PC-9 (cell line): ENCODE measurements at regions not wholly inside any gene's neighbourhood (a gene's known extent, or its start where the extent isn't known, plus 50 kb on each side); places are given as distances from the start of the nearest gene placed in this dataset.

Source experiments
- BruUV-seq: library from RNA; stranded (reverse); fragments of 400-500 nt; replicated peaks from 2 replicates; lab custom pipeline; 2021; lab: Mats Ljungman, UMichigan
- CTCF ChIA-PET: fragments of 300-600 bp; sonication (Branson Sonifier 250); formaldehyde crosslinking; loops from one replicate; lab custom pipeline; 2022; ENCODE audit warnings: antibody characterized with exemption; lab: Charles Lee
- POLR2A ChIA-PET: fragments of 300-600 bp; sonication (Branson Sonifier 250); formaldehyde crosslinking; loops from one replicate; lab custom pipeline; 2022; ENCODE audit warnings: antibody characterized with exemption; ENCODE audit not compliant: unreplicated experiment; lab: Charles Lee
- DNase-seq, 2 experiments: peaks; one replicate each; pipeline versions ENCODE4 v3.0.0 to v3.0.0-alpha.2; 2015 to 2022; ENCODE audit warnings: mixed read lengths in 1 of 2
- H2AFZ ChIP-seq: fragments of 200-600 bp; sonication (generic); 2 replicates; pipeline ENCODE4 v1.8.1; 2017; ENCODE audit warnings: antibody characterized with exemption
- H3F3A ChIP-seq: fragments of 200-600 bp; sonication (generic); 2 replicates; pipeline ENCODE4 v1.8.1; 2017; ENCODE audit warnings: antibody characterized with exemption, mild to moderate bottlenecking, low read depth; ENCODE audit not compliant: insufficient read depth
- H3K27ac ChIP-seq: fragments of 200-600 bp; sonication (generic); 2 replicates; pipeline ENCODE4 v1.6.1; 2016; ENCODE audit warnings: mixed run types
- H3K27me3 ChIP-seq: fragments of 200-600 bp; sonication (generic); 2 replicates; pipeline ENCODE4 v1.6.1; 2016; ENCODE audit warnings: low read depth, mixed run types; ENCODE audit not compliant: insufficient read depth
- H3K36me3 ChIP-seq: fragments of 200-600 bp; sonication (generic); 2 replicates; pipeline ENCODE4 v1.6.1; 2016; ENCODE audit warnings: low read depth, mixed run types
- H3K4me1 ChIP-seq: fragments of 200-600 bp; sonication (generic); replicated peaks from 2 replicates; pipeline ENCODE4 v1.6.1; 2016; ENCODE audit warnings: mixed run types; ENCODE audit not compliant: insufficient read depth
- H3K4me2 ChIP-seq: fragments of 200-600 bp; sonication (generic); 2 replicates; pipeline ENCODE4 v1.6.1; 2017; ENCODE audit warnings: mixed run types
- H3K4me3 ChIP-seq: fragments of 200-600 bp; sonication (generic); 2 replicates; pipeline ENCODE4 v1.6.1; 2016; ENCODE audit warnings: mixed run types
- H3K79me2 ChIP-seq: fragments of 200-600 bp; sonication (generic); 2 replicates; pipeline ENCODE4 v1.6.1; 2017; ENCODE audit warnings: low read depth, mixed run types
- H3K9me2 ChIP-seq: fragments of 200-600 bp; sonication (generic); 2 replicates; pipeline ENCODE4 v1.8.1; 2017; ENCODE audit warnings: mild to moderate bottlenecking; ENCODE audit not compliant: insufficient read depth
- H3K9me3 ChIP-seq: fragments of 200-600 bp; sonication (generic); 2 replicates; pipeline ENCODE4 v1.8.1; 2016; ENCODE audit warnings: low read depth; ENCODE audit not compliant: insufficient read depth
- H4K20me1 ChIP-seq: fragments of 200-600 bp; sonication (generic); 2 replicates; pipeline ENCODE4 v1.8.1; 2017; ENCODE audit not compliant: insufficient read depth
- CTCF ChIP-seq: fragments of 200-600 bp; sonication (generic); conservative IDR thresholded peaks from 2 replicates; pipeline ENCODE4 v1.6.1; 2017; ENCODE audit warnings: mixed run types, antibody characterized with exemption, mild to moderate bottlenecking, moderate library complexity
- EZH2 ChIP-seq: fragments of 200-600 bp; sonication (generic); IDR thresholded peaks from 2 replicates; pipeline ENCODE4 v1.8.0; 2017; ENCODE audit warnings: antibody characterized with exemption, low read depth
- intact Hi-C: fragments of 100-400 bp; cut with micrococcal nuclease; formaldehyde crosslinking; loops from one replicate; pipeline ENCODE4 v1.10.0; 2022; ENCODE audit not compliant: unreplicated experiment

GRCh38 chr1:83075107-83075506 is 923.8 kb downstream of the TTLL7 start:
- no peaks in the 10 kb centered on the region for H3K9me3 ChIP-seq
- TF ChIP-seq CTCF (no peak), EZH2 (no peak)
- no peak overlapping the region for H3K27ac ChIP-seq
- ChIA-PET CTCF (interaction anchor here (0.7 kb wide), 1 partner anchor 47 kb away, joined by 11 read pairs; no protein-coding TSS in a partner anchor), POLR2A (no interaction called here)
- no peak overlapping the region for H2AFZ ChIP-seq
- intact Hi-C loops, result no loop called here
- no TSS peak for BruUV-seq
- no peaks in the 10 kb centered on the region for H3K27me3 ChIP-seq
- H3K4me2 ChIP-seq, result no peak overlapping the region
- no peaks in the 10 kb centered on the region for H3K79me2 ChIP-seq
- H3K4me1 ChIP-seq, result no peaks in the 10 kb centered on the region
- H3K4me3 ChIP-seq, result no peak overlapping the region
- H4K20me1 ChIP-seq, result no peaks in the 10 kb centered on the region
- H3K36me3 ChIP-seq, result no peaks in the 10 kb centered on the region
- no peaks in the 10 kb centered on the region for H3K9me2 ChIP-seq
- no peaks in the 10 kb centered on the region for H3F3A ChIP-seq
- DNase-seq, result no peak

- no peaks in the 10 kb centered on the region for H3K9me2 ChIP-seq
- H3K9me3 ChIP-seq, result no peaks in the 10 kb centered on the region
- ChIA-PET CTCF (no interaction called here), POLR2A (no interaction called here)
- H4K20me1 ChIP-seq, result no peaks in the 10 kb centered on the region
- BruUV-seq, result no TSS peak
- H3K4me1 ChIP-seq, result peaks cover 10% of the 10 kb centered on the region; the same call in 1 of the 2 replicates
- no peaks in the 10 kb centered on the region for H3K79me2 ChIP-seq
- no peak overlapping the region for H3K27ac ChIP-seq
- intact Hi-C loops, result no loop called here
- no peaks in the 10 kb centered on the region for H3K27me3 ChIP-seq
- no peaks in the 10 kb centered on the region for H3K36me3 ChIP-seq
- no peaks in the 10 kb centered on the region for H3F3A ChIP-seq
- H3K4me3 ChIP-seq, result no peak overlapping the region
- H3K4me2 ChIP-seq, result no peak overlapping the region
- DNase-seq, result no peak
- no peak overlapping the region for H2AFZ ChIP-seq
- TF ChIP-seq CTCF, result no peak
- TF ChIP-seq EZH2, result no peak
Measured at GRCh38 chr1:83067954-83068353, 931.0 kb downstream of the TTLL7 start.

- Histone ChIP-seq H3K36me3 (no peaks in the 10 kb centered on the region), H4K20me1 (no peaks in the 10 kb centered on the region), H3K9me2 (no peaks in the 10 kb centered on the region), H3K9me3 (no peaks in the 10 kb centered on the region), H3K4me1 (peaks cover 10% of the 10 kb centered on the region; the same call in 1 of the 2 replicates), H3K79me2 (no peaks in the 10 kb centered on the region), H3F3A (no peaks in the 10 kb centered on the region), H3K4me2 (no peak overlapping the region), H2AFZ (no peak overlapping the region), H3K4me3 (no peak overlapping the region), H3K27me3 (no peaks in the 10 kb centered on the region), H3K27ac (no peak overlapping the region)
- BruUV-seq, result no TSS peak
- POLR2A ChIA-PET, result no interaction called here
- no peak for DNase-seq
- intact Hi-C loops, result no loop called here
- CTCF ChIA-PET, result no interaction called here
- no peak for TF ChIP-seq CTCF
- TF ChIP-seq EZH2, result no peak
Measured at GRCh38 chr1:83065952-83066727, 932.8 kb downstream of the TTLL7 start.
